ENCODE measurements at regions not wholly inside any gene's neighbourhood (a gene's known extent, or its start where the extent isn't known, plus 50 kb on each side); places are given as distances from the start of the nearest gene placed in this dataset.
"Not testable (repeated sequence)": the region's sequence is repeated elsewhere in the genome, so short reads cannot be mapped to it uniquely, and the experiment has no call there.

DNA sequence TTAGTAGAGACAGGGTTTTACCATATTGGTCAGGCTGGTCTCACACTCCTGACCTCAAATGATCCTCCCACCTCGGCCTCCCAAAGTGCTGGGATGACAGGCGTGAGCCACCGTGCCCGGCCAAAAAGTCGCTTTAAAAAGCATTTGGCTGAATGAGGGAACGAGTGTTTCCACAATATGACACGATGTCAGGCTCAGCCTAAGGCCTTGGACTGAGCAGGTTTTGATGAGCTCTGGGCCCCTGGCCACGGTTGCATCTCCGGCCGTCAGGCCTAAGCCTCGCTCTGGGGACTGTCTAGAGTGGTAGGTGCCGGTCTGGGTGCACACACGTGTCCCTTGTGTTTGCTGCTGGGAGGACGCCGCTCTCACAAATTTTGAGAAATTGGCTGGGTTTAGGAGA is 120.3 kb downstream of the NPIPB11 start:
- not testable (repeated sequence) for TF ChIP-seq CTCF (IDR thresholded peaks at IDR 0.05 in 4 of 5, conservative IDR thresholded peaks at IDR 0.05 in 1 of 5); POLR2A (IDR thresholded peaks at IDR 0.05)

Measured in gastrocnemius medialis (tissue), 4 donors.